ENCODE measurements at regions not wholly inside any gene's neighbourhood (a gene's known extent, or its start where the extent isn't known, plus 50 kb on each side); places are given as distances from the start of the nearest gene placed in this dataset.
A peak's percentile ranks its signal among the peaks of the same experiment; 100 is the strongest.
"Not testable (repeated sequence)": the region's sequence is repeated elsewhere in the genome, so short reads cannot be mapped to it uniquely, and the experiment has no call there.

GRCh38 chr2:105477050-105477620, 78.3 kb upstream of the FHL2 start:
- H2AFZ ChIP-seq (ENCODE audit: insufficient read depth, low read length, poor library complexity), result not testable (repeated sequence)

DNA sequence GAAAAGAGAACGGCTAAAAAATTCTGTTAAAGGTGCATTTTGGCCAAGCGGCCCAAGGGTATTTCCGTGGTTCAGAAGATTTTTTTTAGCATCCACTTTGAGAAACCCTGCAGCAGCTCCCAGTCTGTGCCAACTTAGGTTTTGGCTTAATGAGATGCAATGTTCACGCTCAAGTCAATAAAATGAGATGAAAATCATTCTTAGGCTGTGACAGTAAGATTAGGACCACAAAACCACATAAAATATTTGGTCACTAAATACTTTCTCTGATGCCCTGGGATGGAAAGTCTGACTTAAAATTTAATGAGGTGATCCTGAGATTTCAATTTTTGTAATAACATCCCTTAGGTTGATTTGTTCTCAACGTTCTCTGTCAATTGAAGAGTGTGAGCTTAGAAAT, 74.2 kb upstream of the FHL2 start:
- WGBS (ENCODE audit: extremely low coverage, insufficient coverage, insufficient read length), result no CpG with 5 or more reads among the region's 5 CpGs
- H2AFZ ChIP-seq (ENCODE audit: insufficient read depth, low read length, poor library complexity), result no peak overlapping the region
- H2BK12ac ChIP-seq (ENCODE audit: low read length), result no peak overlapping the region
- no peaks in the 10 kb centered on the region for H3K79me1 ChIP-seq (ENCODE audit: low read length)
- no peaks in the 10 kb centered on the region for H3K27me3 ChIP-seq (ENCODE audit: insufficient read depth, low read length)
- H3K27ac ChIP-seq (ENCODE audit: low read depth, low read length), result no peak overlapping the region
- H2BK120ac ChIP-seq (ENCODE audit: insufficient read depth, low read length, poor library complexity), result no peak overlapping the region
- H4K91ac ChIP-seq (ENCODE audit: low read depth, low read length), result no peak overlapping the region
- no peak overlapping the region for H3K18ac ChIP-seq (ENCODE audit: low read length)
- H3K9ac ChIP-seq (ENCODE audit: low read length), result no peak overlapping the region
- no peak overlapping the region for H4K12ac ChIP-seq (ENCODE audit: low read depth, low read length)
- no peak overlapping the region for H3K4me3 ChIP-seq (ENCODE audit: low read depth, low read length)
- no peak overlapping the region for H2AK5ac ChIP-seq (ENCODE audit: low read length)
- H3K23ac ChIP-seq (ENCODE audit: low read length), result no peak overlapping the region
- no peak overlapping the region for H3K14ac ChIP-seq (ENCODE audit: low read length)
- no peak overlapping the region for H3K4ac ChIP-seq (ENCODE audit: low read depth, low read length)
- H3K79me2 ChIP-seq (ENCODE audit: control insufficient read depth, insufficient read depth, low read length, poor library complexity), result no peaks in the 10 kb centered on the region
- H4K8ac ChIP-seq (ENCODE audit: low read depth, low read length), result no peak overlapping the region
- H2BK5ac ChIP-seq (ENCODE audit: low read depth, low read length, poor library complexity), result no peak overlapping the region
- DNase-seq, result no peak
- H3K9me3 ChIP-seq (ENCODE audit: insufficient read depth, low read depth, low read length), result no peaks in the 10 kb centered on the region
- H3K36me3 ChIP-seq (ENCODE audit: control insufficient read depth in 1 of 2, insufficient read depth in 2 of 2, low read length in 2 of 2), result no peaks in the 10 kb centered on the region
- H3K4me2 ChIP-seq (ENCODE audit: low read length), result no peak overlapping the region
- H3K4me1 ChIP-seq (ENCODE audit: control insufficient read depth in 1 of 2, insufficient read depth in 2 of 2, low read length in 2 of 2), result no peaks in the 10 kb centered on the region

More at GRCh38 chr2:105477050-105477620, 78.3 kb upstream of the FHL2 start:
- H3K4me3 ChIP-seq (ENCODE audit: low read depth, low read length); H3K79me1 ChIP-seq (ENCODE audit: low read length); H2BK5ac ChIP-seq (ENCODE audit: low read depth, low read length, poor library complexity); H4K91ac ChIP-seq (ENCODE audit: low read depth, low read length); H3K18ac ChIP-seq (ENCODE audit: low read length); H3K9me3 ChIP-seq (ENCODE audit: insufficient read depth, low read depth, low read length); H4K12ac ChIP-seq (ENCODE audit: low read depth, low read length); H2AK5ac ChIP-seq (ENCODE audit: low read length); H3K23ac ChIP-seq (ENCODE audit: low read length); H3K27me3 ChIP-seq (ENCODE audit: insufficient read depth, low read length); H3K79me2 ChIP-seq (ENCODE audit: control insufficient read depth, insufficient read depth, low read length, poor library complexity); H3K4me1 ChIP-seq (ENCODE audit: control insufficient read depth in 1 of 2, insufficient read depth in 2 of 2, low read length in 2 of 2); H3K36me3 ChIP-seq (ENCODE audit: control insufficient read depth in 1 of 2, insufficient read depth in 2 of 2, low read length in 2 of 2); H4K8ac ChIP-seq (ENCODE audit: low read depth, low read length); H3K4ac ChIP-seq (ENCODE audit: low read depth, low read length); H3K4me2 ChIP-seq (ENCODE audit: low read length); H2BK12ac ChIP-seq (ENCODE audit: low read length); H3K9ac ChIP-seq (ENCODE audit: low read length); H3K27ac ChIP-seq (ENCODE audit: low read depth, low read length); H2BK120ac ChIP-seq (ENCODE audit: insufficient read depth, low read length, poor library complexity); H3K14ac ChIP-seq (ENCODE audit: low read length): not testable (repeated sequence)
- WGBS (ENCODE audit: extremely low coverage, insufficient coverage, insufficient read length), result no CpG with 5 or more reads among the region's 10 CpGs
- DNase-seq, result peak in 1 of 2 donors; percentile 29

GRCh38 chr2:105470979-105471378, 72.1 kb upstream of the FHL2 start:
- no peak overlapping the region for H2BK120ac ChIP-seq (ENCODE audit: insufficient read depth, low read length, poor library complexity)

DNA sequence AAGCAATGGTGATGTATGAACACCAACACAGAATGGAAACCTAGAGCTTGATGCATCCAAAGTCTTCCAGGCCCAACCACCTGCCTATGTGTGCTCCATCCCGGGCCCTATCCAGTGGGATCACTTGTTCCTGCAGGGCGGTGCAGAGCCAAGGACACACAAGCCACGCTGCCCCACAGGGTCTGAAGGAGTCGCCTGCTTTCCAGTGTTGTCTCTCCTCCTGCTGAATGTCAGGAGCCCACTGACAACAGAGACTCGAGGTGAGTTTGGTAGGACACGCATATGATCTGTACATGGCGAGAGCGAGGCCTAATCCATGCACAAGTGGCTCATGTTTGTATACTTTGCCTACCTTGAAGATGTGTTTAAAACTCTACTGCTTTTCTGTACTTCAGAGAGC, 70.9 kb upstream of the FHL2 start:
- no peak overlapping the region for H3K4me2 ChIP-seq (ENCODE audit: low read length)
- DNase-seq, result no peak

More at GRCh38 chr2:105470979-105471378, 72.1 kb upstream of the FHL2 start:
- no peak overlapping the region for H4K91ac ChIP-seq (ENCODE audit: low read depth, low read length)
- H2AK5ac ChIP-seq (ENCODE audit: low read length), result no peak overlapping the region
- H3K4me3 ChIP-seq (ENCODE audit: low read depth, low read length), result no peak overlapping the region
- H3K4ac ChIP-seq (ENCODE audit: low read depth, low read length), result no peak overlapping the region
- H3K79me2 ChIP-seq (ENCODE audit: control insufficient read depth, insufficient read depth, low read length, poor library complexity), result no peaks in the 10 kb centered on the region
- no peak overlapping the region for H4K8ac ChIP-seq (ENCODE audit: low read depth, low read length)
- no peaks in the 10 kb centered on the region for H3K36me3 ChIP-seq (ENCODE audit: control insufficient read depth in 1 of 2, insufficient read depth in 2 of 2, low read length in 2 of 2)
- H3K27me3 ChIP-seq (ENCODE audit: insufficient read depth, low read length), result no peaks in the 10 kb centered on the region
- no peak overlapping the region for H4K12ac ChIP-seq (ENCODE audit: low read depth, low read length)
- H3K4me2 ChIP-seq (ENCODE audit: low read length), result no peak overlapping the region
- no peak for DNase-seq
- no peak overlapping the region for H3K23ac ChIP-seq (ENCODE audit: low read length)
- WGBS (ENCODE audit: extremely low coverage, insufficient coverage, insufficient read length), result no CpG with 5 or more reads among the region's 5 CpGs
- no peaks in the 10 kb centered on the region for H3K9me3 ChIP-seq (ENCODE audit: insufficient read depth, low read depth, low read length)
- H2BK12ac ChIP-seq (ENCODE audit: low read length), result no peak overlapping the region
- no peaks in the 10 kb centered on the region for H3K79me1 ChIP-seq (ENCODE audit: low read length)
- H3K9ac ChIP-seq (ENCODE audit: low read length), result no peak overlapping the region
- no peak overlapping the region for H2AFZ ChIP-seq (ENCODE audit: insufficient read depth, low read length, poor library complexity)
- no peak overlapping the region for H3K27ac ChIP-seq (ENCODE audit: low read depth, low read length)
- no peak overlapping the region for H3K14ac ChIP-seq (ENCODE audit: low read length)
- H3K18ac ChIP-seq (ENCODE audit: low read length), result no peak overlapping the region
- H3K4me1 ChIP-seq (ENCODE audit: control insufficient read depth in 1 of 2, insufficient read depth in 2 of 2, low read length in 2 of 2), result peaks cover 3 to 4% of the 10 kb centered on the region in 2 experiments
- no peak overlapping the region for H2BK5ac ChIP-seq (ENCODE audit: low read depth, low read length, poor library complexity)

More for the DNA sequence above, 70.9 kb upstream of the FHL2 start:
- Histone ChIP-seq H3K9me3 (ENCODE audit: insufficient read depth, low read depth, low read length) (no peaks in the 10 kb centered on the region), H2BK5ac (ENCODE audit: low read depth, low read length, poor library complexity) (no peak overlapping the region), H3K79me1 (ENCODE audit: low read length) (no peaks in the 10 kb centered on the region), H3K36me3 (ENCODE audit: control insufficient read depth in 1 of 2, insufficient read depth in 2 of 2, low read length in 2 of 2) (no peaks in the 10 kb centered on the region), H2AFZ (ENCODE audit: insufficient read depth, low read length, poor library complexity) (no peak overlapping the region), H2BK12ac (ENCODE audit: low read length) (no peak overlapping the region), H3K4me1 (ENCODE audit: control insufficient read depth in 1 of 2, insufficient read depth in 2 of 2, low read length in 2 of 2) (peaks cover 3 to 4% of the 10 kb centered on the region in 2 experiments), H2AK5ac (ENCODE audit: low read length) (no peak overlapping the region), H4K91ac (ENCODE audit: low read depth, low read length) (no peak overlapping the region), H4K12ac (ENCODE audit: low read depth, low read length) (no peak overlapping the region), H3K27ac (ENCODE audit: low read depth, low read length) (no peak overlapping the region), H3K79me2 (ENCODE audit: control insufficient read depth, insufficient read depth, low read length, poor library complexity) (no peaks in the 10 kb centered on the region), H3K4ac (ENCODE audit: low read depth, low read length) (no peak overlapping the region), H3K27me3 (ENCODE audit: insufficient read depth, low read length) (no peaks in the 10 kb centered on the region), H3K14ac (ENCODE audit: low read length) (no peak overlapping the region), H3K9ac (ENCODE audit: low read length) (no peak overlapping the region), H3K18ac (ENCODE audit: low read length) (no peak overlapping the region), H4K8ac (ENCODE audit: low read depth, low read length) (no peak overlapping the region), H3K4me3 (ENCODE audit: low read depth, low read length) (no peak overlapping the region), H3K23ac (ENCODE audit: low read length) (no peak overlapping the region), H2BK120ac (ENCODE audit: insufficient read depth, low read length, poor library complexity) (no peak overlapping the region)
- WGBS (ENCODE audit: extremely low coverage, insufficient coverage, insufficient read length), result no CpG with 5 or more reads among the region's 8 CpGs

Data from trophoblast cell (in vitro differentiated cells and primary cell).